ENCODE measurements at regions not wholly inside any gene's neighbourhood (a gene's known extent, or its start where the extent isn't known, plus 50 kb on each side); places are given as distances from the start of the nearest gene placed in this dataset.
A peak's percentile ranks its signal among the peaks of the same experiment; 100 is the strongest.

GRCh38 chr18:79579807-79580497 is 99.7 kb upstream of the CTDP1 start:
- no peak for DNase-seq (ENCODE audit: low spot score)

GRCh38 chr18:79580498-79581171 is 99.0 kb upstream of the CTDP1 start:
- no peak for DNase-seq (ENCODE audit: low spot score)

- no peak for DNase-seq (ENCODE audit: low spot score)
These were observed 98.2 kb upstream of the CTDP1 start for GRCh38 chr18:79581406-79581805.

GRCh38 chr18:79581911-79582310 is 97.7 kb upstream of the CTDP1 start:
- DNase-seq (ENCODE audit: low spot score) = no peak

- no peak for DNase-seq (ENCODE audit: low spot score)
These were observed 96.6 kb upstream of the CTDP1 start for GRCh38 chr18:79582978-79583377.

GRCh38 chr18:79583426-79583825 is 96.2 kb upstream of the CTDP1 start:
- DNase-seq (ENCODE audit: low spot score) = no peak

- no peak for DNase-seq (ENCODE audit: low spot score)
These were observed 95.6 kb upstream of the CTDP1 start for GRCh38 chr18:79583984-79584401.

- DNase-seq (ENCODE audit: low spot score) = no peak
These were observed 94.9 kb upstream of the CTDP1 start for GRCh38 chr18:79584491-79585394.

GRCh38 chr18:79585395-79586370 is 93.9 kb upstream of the CTDP1 start:
- DNase-seq (ENCODE audit: low spot score) = no peak

GRCh38 chr18:79586436-79587225 is 93.0 kb upstream of the CTDP1 start:
- no peak for DNase-seq (ENCODE audit: low spot score)

GRCh38 chr18:79587226-79587741 is 92.3 kb upstream of the CTDP1 start:
- no peak for DNase-seq (ENCODE audit: low spot score)

- no peak for DNase-seq (ENCODE audit: low spot score)
These were observed 91.6 kb upstream of the CTDP1 start for GRCh38 chr18:79587779-79588635.

- DNase-seq (ENCODE audit: low spot score) = no peak
These were observed 90.7 kb upstream of the CTDP1 start for GRCh38 chr18:79588636-79589481.

GRCh38 chr18:79589601-79590091 is 90.0 kb upstream of the CTDP1 start:
- DNase-seq (ENCODE audit: low spot score) = no peak

- DNase-seq (ENCODE audit: low spot score) = no peak
These were observed 89.2 kb upstream of the CTDP1 start for GRCh38 chr18:79590191-79591031.

GRCh38 chr18:79591032-79591308 is 88.6 kb upstream of the CTDP1 start:
- no peak for DNase-seq (ENCODE audit: low spot score)

GRCh38 chr18:79592684-79593083 is 86.9 kb upstream of the CTDP1 start:
- DNase-seq (ENCODE audit: low spot score) = peak; percentile 24

All from NAMALWA (cell line).